Sigmoid colon (tissue), 4 donors: ENCODE measurements at regions not wholly inside any gene's neighbourhood (a gene's known extent, or its start where the extent isn't known, plus 50 kb on each side); places are given as distances from the start of the nearest gene placed in this dataset.

Experiments used
- CTCF ChIP-seq, 4 experiments: fragments of 450-650 bp in 3 of 4; fragments of 200-600 bp in 1 of 4; IDR thresholded peaks; one replicate each; pipeline ENCODE4 v1.5.1; 2016 to 2019; ENCODE audit warnings: antibody characterized with exemption in 4 of 4, mild to moderate bottlenecking in 3 of 4, moderate library complexity in 2 of 4
- POLR2A ChIP-seq, 2 donors: fragments of 450-650 bp; IDR thresholded peaks; one replicate each; pipeline ENCODE4 v1.6.1; 2016; ENCODE audit warnings: antibody characterized with exemption in 2 of 2, mild to moderate bottlenecking in 2 of 2, moderate library complexity in 2 of 2
- POLR2AphosphoS5 ChIP-seq, 4 donors: sonication (generic); formaldehyde crosslinking; IDR thresholded peaks; one replicate each; pipeline ENCODE4 v1.6.1; 2017; ENCODE audit warnings: antibody characterized with exemption in 4 of 4

GRCh38 chr4:181676546-181676945, 566.7 kb upstream of the TENM3 start:
- TF ChIP-seq CTCF (IDR thresholded peaks at IDR 0.05) (no peak), POLR2AphosphoS5 (IDR thresholded peaks at IDR 0.05) (no peak), POLR2A (IDR thresholded peaks at IDR 0.05) (no peak)
